ENCODE measurements at regions not wholly inside any gene's neighbourhood (a gene's known extent, or its start where the extent isn't known, plus 50 kb on each side); places are given as distances from the start of the nearest gene placed in this dataset.

GRCh38 chr20:19099596-19100545 lies 112.6 kb upstream of the SLC24A3 start:
- peak; percentile 9; the same call in 1 of the 2 replicates for TF ChIP-seq MAFK (IDR thresholded peaks at IDR 0.05; ENCODE audit: low read depth, low read length)
- no peak for TF ChIP-seq EZH2 (IDR thresholded peaks at IDR 0.05; ENCODE audit: low read depth, low read length, severe bottlenecking)
- H2BK15ac ChIP-seq (ENCODE audit: low read length), result no peak overlapping the region
- WGBS, 2 experiments (ENCODE audit: extremely low coverage in 1 of 2, insufficient coverage in 1 of 2, insufficient read length in 1 of 2, insufficient replicate concordance in 2 of 2, low coverage in 1 of 2, low lambda C conversion rate in 2 of 2, missing lambda C conversion rate in 1 of 2), result 86% methylated on average over 18 of the region's 18 CpGs; no CpG with 5 or more reads in 1 of the 2 experiments

More at GRCh38 chr20:19099596-19100545, 112.6 kb upstream of the SLC24A3 start:
- H3K9me3 ChIP-seq (ENCODE audit: insufficient read depth in 2 of 2, low read depth in 1 of 2, low read length in 1 of 2), result peaks cover 0 to 5% of the 10 kb centered on the region in 2 experiments; a peak in 1 of 4 replicates
- no peaks in the 10 kb centered on the region for H3K79me2 ChIP-seq (ENCODE audit: control insufficient read depth in 1 of 2, insufficient read depth in 2 of 2, low read length in 2 of 2)
- CTCF ChIA-PET (ENCODE audit: partially characterized antibody), result interaction anchor here (0.8 to 1.1 kb wide), 2 partner anchors 26 to 73 kb away, joined by 3 to 4 read pairs; no protein-coding TSS in a partner anchor
- no peak overlapping the region for H2BK12ac ChIP-seq (ENCODE audit: low read depth, low read length)
- H3K4me2 ChIP-seq (ENCODE audit: insufficient read depth in 1 of 2, low read depth in 2 of 2, low read length in 2 of 2), result no peak overlapping the region
- H4K8ac ChIP-seq (ENCODE audit: extremely low read depth, insufficient read depth, low read length), result no peak overlapping the region
- no peaks in the 10 kb centered on the region for H3K27me3 ChIP-seq (replicated peaks in 1 of 4; ENCODE audit: control insufficient read depth in 3 of 4, extremely low read depth in 1 of 4, insufficient read depth in 3 of 4, low read length in 3 of 4)
- H2BK5ac ChIP-seq (ENCODE audit: low read depth, low read length), result no peak overlapping the region
- no peak for FAIRE-seq
- no peaks in the 10 kb centered on the region for H3K23me2 ChIP-seq (ENCODE audit: low read depth, low read length)
- no peak overlapping the region for H2AK5ac ChIP-seq (ENCODE audit: low read depth, low read length)
- H4K91ac ChIP-seq (replicated peaks; ENCODE audit: insufficient read length, low read length), result no peak overlapping the region
- no peaks in the 10 kb centered on the region for H3K79me1 ChIP-seq (ENCODE audit: low read depth, low read length)
- no peak overlapping the region for H3K4ac ChIP-seq (replicated peaks; ENCODE audit: insufficient read length, low read depth, low read length)
- H3K23ac ChIP-seq (ENCODE audit: insufficient read length), result no peak overlapping the region
- no peaks in the 10 kb centered on the region for H3K36me3 ChIP-seq (ENCODE audit: control insufficient read depth in 2 of 4, insufficient read depth in 4 of 4, low read length in 3 of 4)
- H2BK20ac ChIP-seq (ENCODE audit: low read length), result no peak overlapping the region
- H3K27ac ChIP-seq (ENCODE audit: low read depth, low read length), result no peak overlapping the region
- no peak overlapping the region for H4K5ac ChIP-seq (ENCODE audit: insufficient read length, low read depth, low read length)
- H3K4me3 ChIP-seq (ENCODE audit: extremely low read depth in 1 of 4, insufficient read depth in 2 of 4, low read depth in 3 of 4, low read length in 4 of 4), result no peak overlapping the region
- no peaks in the 10 kb centered on the region for H4K20me1 ChIP-seq (replicated peaks in 1 of 2; ENCODE audit: control insufficient read depth in 1 of 2, insufficient read depth in 2 of 2, low read length in 2 of 2)
- no peak for DNase-seq (ENCODE audit: low read depth in 1 of 2, low spot score in 2 of 2)
- H3K18ac ChIP-seq (ENCODE audit: extremely low read depth, low read length), result no peak overlapping the region; the same call in 1 of the 2 replicates
- H3K14ac ChIP-seq (ENCODE audit: insufficient read length), result no peak overlapping the region
- H3K56ac ChIP-seq (replicated peaks; ENCODE audit: insufficient read length, low read depth, low read length), result no peak overlapping the region
- H3K4me1 ChIP-seq (replicated peaks in 1 of 4; ENCODE audit: control insufficient read depth in 3 of 4, insufficient read depth in 4 of 4, low read length in 3 of 4), result peaks cover 4 to 12% (median 8%) of the 10 kb centered on the region in 4 experiments; a peak in 5 of 7 replicates
- H2AFZ ChIP-seq (ENCODE audit: low read length), result no peak overlapping the region
- POLR2A ChIA-PET (ENCODE audit: partially characterized antibody), result no interaction called here
- H3K9ac ChIP-seq (replicated peaks in 1 of 4; ENCODE audit: extremely low read depth in 1 of 4, low read depth in 3 of 4, low read length in 3 of 4), result no peak overlapping the region
- H2BK120ac ChIP-seq (replicated peaks; ENCODE audit: low read depth, low read length), result no peak overlapping the region

All from H1 (cell line).